CD4-positive, alpha-beta T cell (primary cell): ENCODE measurements at regions not wholly inside any gene's neighbourhood (a gene's known extent, or its start where the extent isn't known, plus 50 kb on each side); places are given as distances from the start of the nearest gene placed in this dataset.

Source experiments
- ATAC-seq: fragments of 200-7000 bp; cut with Tn5 transposase; one replicate; pipeline ENCODE4 v1.10.0; 2022; ENCODE audit warnings: mild to moderate bottlenecking; ENCODE audit not compliant: poor library complexity
- CTCF ChIA-PET: fragments of 350-600 bp; sonication (Branson Sonifier 250); formaldehyde crosslinking; loops from one replicate; lab custom pipeline; 2021; ENCODE audit warnings: antibody characterized with exemption, inconsistent platforms; lab: Charles Lee
- POLR2A ChIA-PET: fragments of 350-600 bp; sonication (Branson Sonifier 250); formaldehyde crosslinking; loops from one replicate; lab custom pipeline; 2021; ENCODE audit warnings: antibody characterized with exemption, inconsistent platforms; lab: Charles Lee
- DNase-seq, 14 experiments: peaks; one replicate each; pipeline ENCODE4 v3.0.0-alpha.2; 2013 to 2020; ENCODE audit warnings: mixed read lengths in 2 of 14
- H3K27ac ChIP-seq, 2 donors: one replicate each; pipeline versions ENCODE4 v1.5.1 to v1.7.0; 2013; ENCODE audit warnings: low read length in 2 of 2, low read depth in 1 of 2, mild to moderate bottlenecking in 1 of 2
- H3K27me3 ChIP-seq, 2 experiments: 1 replicate in 1 of 2; 2 replicates in 1 of 2; pipeline versions ENCODE4 v1.6.1 to v1.7.0; 2013; ENCODE audit warnings: low read length in 2 of 2, control low read depth in 1 of 2, mild to moderate bottlenecking in 1 of 2, moderate library complexity in 1 of 2; ENCODE audit not compliant: insufficient read depth in 2 of 2, control insufficient read depth in 1 of 2
- H3K36me3 ChIP-seq: one replicate; pipeline ENCODE4 v1.6.1; 2013; ENCODE audit warnings: low read length, control low read depth; ENCODE audit not compliant: insufficient read depth
- H3K4me1 ChIP-seq: one replicate; pipeline ENCODE4 v1.6.1; 2013; ENCODE audit warnings: low read length, control low read depth; ENCODE audit not compliant: insufficient read depth
- H3K4me3 ChIP-seq: one replicate; pipeline ENCODE4 v1.5.1; 2013; ENCODE audit warnings: mild to moderate bottlenecking, low read length, moderate library complexity
- H3K9me3 ChIP-seq, 2 experiments: 1 replicate in 1 of 2; 2 replicates in 1 of 2; pipeline versions ENCODE4 v1.6.1 to v1.7.0; 2013; ENCODE audit warnings: low read length in 2 of 2, mild to moderate bottlenecking in 2 of 2, control low read depth in 1 of 2, moderate library complexity in 1 of 2; ENCODE audit not compliant: control insufficient read depth in 1 of 2, insufficient read depth in 1 of 2
- H3K27ac Mint-ChIP-seq: one replicate; pipeline ENCODE4 v1.8.0; 2020; ENCODE audit warnings: mixed read lengths
- H3K27me3 Mint-ChIP-seq: one replicate; pipeline ENCODE4 v1.8.0; 2021; ENCODE audit warnings: mixed read lengths
- H3K36me3 Mint-ChIP-seq: one replicate; pipeline ENCODE4 v1.8.0; 2021; ENCODE audit warnings: low read depth, mixed read lengths
- H3K4me1 Mint-ChIP-seq: one replicate; pipeline ENCODE4 v1.8.0; 2021; ENCODE audit warnings: low read depth, mixed read lengths
- H3K4me3 Mint-ChIP-seq: one replicate; pipeline ENCODE4 v1.8.0; 2020; ENCODE audit warnings: mild to moderate bottlenecking, mixed read lengths
- H3K9me3 Mint-ChIP-seq: one replicate; pipeline ENCODE4 v1.8.0; 2020; ENCODE audit warnings: mixed read lengths
- intact Hi-C, 2 experiments: fragments of 100-400 bp; cut with DNase I in 1 of 2; cut with micrococcal nuclease in 1 of 2; formaldehyde crosslinking; loops; one replicate each; pipeline versions ENCODE4 v1.15.1 to v1.9.0; 2023 to 2025; cut with DNase I, micrococcal nuclease
- TF ChIP-seq, protein P1 (sequence below): fragments of 200-600 bp; IDR thresholded peaks from one replicate; pipeline ENCODE4 v1.8.0; 2022; ENCODE audit warnings: antibody characterized with exemption, mild to moderate bottlenecking

DNA sequence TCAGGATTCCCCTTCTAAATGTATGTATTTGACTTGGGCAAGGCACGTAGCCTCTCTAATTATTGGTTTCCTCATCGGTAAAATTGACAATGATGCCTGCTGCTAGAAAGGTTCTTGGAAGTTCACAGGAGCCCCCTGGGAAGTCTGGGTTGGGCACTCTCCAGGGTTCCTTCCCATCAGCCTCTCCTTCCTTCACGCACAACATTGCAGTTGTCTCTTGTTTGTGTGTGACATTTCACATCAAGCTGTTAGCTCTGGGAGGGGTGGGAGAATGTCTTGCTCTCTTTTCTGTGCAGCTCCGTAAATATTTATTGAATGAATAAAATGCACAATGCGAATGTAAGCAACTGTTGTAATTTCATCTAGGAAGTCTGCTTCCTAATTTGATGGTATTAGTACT is 153.2 kb upstream of the PRICKLE1 start:
- no peak overlapping the region for H3K27ac Mint-ChIP-seq
- H3K4me1 ChIP-seq = no peaks in the 10 kb centered on the region
- H3K4me1 Mint-ChIP-seq = no peaks in the 10 kb centered on the region
- H3K4me3 ChIP-seq = no peak overlapping the region
- ChIA-PET CTCF (no interaction called here), POLR2A (no interaction called here)
- H3K9me3 Mint-ChIP-seq = peaks cover 5% of the 10 kb centered on the region
- no peak overlapping the region for H3K4me3 Mint-ChIP-seq
- no peaks in the 10 kb centered on the region for H3K27me3 ChIP-seq
- TF ChIP-seq, protein P1, sequence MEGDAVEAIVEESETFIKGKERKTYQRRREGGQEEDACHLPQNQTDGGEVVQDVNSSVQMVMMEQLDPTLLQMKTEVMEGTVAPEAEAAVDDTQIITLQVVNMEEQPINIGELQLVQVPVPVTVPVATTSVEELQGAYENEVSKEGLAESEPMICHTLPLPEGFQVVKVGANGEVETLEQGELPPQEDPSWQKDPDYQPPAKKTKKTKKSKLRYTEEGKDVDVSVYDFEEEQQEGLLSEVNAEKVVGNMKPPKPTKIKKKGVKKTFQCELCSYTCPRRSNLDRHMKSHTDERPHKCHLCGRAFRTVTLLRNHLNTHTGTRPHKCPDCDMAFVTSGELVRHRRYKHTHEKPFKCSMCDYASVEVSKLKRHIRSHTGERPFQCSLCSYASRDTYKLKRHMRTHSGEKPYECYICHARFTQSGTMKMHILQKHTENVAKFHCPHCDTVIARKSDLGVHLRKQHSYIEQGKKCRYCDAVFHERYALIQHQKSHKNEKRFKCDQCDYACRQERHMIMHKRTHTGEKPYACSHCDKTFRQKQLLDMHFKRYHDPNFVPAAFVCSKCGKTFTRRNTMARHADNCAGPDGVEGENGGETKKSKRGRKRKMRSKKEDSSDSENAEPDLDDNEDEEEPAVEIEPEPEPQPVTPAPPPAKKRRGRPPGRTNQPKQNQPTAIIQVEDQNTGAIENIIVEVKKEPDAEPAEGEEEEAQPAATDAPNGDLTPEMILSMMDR = no peak
- DNase-seq = no peak
- no peak for ATAC-seq
- no peak overlapping the region for H3K27ac ChIP-seq
- H3K9me3 ChIP-seq = no peaks in the 10 kb centered on the region
- no peaks in the 10 kb centered on the region for H3K27me3 Mint-ChIP-seq
- intact Hi-C loops = no loop called here
- H3K36me3 ChIP-seq = no peaks in the 10 kb centered on the region
- no peaks in the 10 kb centered on the region for H3K36me3 Mint-ChIP-seq

DNA sequence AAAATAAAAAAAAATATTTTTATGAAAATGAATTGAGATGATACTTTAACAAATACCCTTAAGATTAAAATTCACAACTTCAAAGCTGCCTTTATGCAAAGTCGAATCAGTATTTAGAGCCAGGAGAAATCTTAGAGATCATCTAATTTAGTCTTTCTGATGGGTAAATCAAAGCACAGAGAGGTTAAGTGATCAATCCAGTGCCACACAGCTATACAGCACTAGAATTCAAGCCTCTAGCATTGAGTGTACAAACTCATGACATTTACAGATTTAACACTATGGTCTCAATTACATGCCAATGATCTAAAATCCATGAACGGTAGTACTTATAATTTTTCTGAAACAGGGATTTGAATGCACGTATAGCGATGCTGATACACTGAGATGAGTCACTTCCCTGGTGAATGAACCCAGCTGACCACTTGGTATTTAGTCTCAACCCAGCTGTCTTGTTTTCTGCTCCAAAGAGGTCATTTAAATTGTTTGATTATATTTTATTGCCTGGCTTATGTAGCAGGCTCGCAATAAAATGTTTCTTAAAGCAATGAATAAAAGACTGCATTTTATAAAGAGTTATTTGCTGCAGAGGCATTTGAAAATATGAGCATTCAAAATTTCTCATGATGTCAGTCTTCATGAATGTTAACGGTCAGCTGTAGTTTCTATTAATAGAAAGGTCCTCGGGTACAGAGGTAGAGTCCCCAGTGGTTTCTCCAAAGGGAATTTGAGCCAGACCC is 152.4 kb upstream of the PRICKLE1 start:
- no peaks in the 10 kb centered on the region for H3K9me3 ChIP-seq
- no peak overlapping the region for H3K27ac ChIP-seq
- POLR2A ChIA-PET = no interaction called here
- no peaks in the 10 kb centered on the region for H3K27me3 Mint-ChIP-seq
- no peak overlapping the region for H3K4me3 Mint-ChIP-seq
- H3K4me1 Mint-ChIP-seq = no peaks in the 10 kb centered on the region
- H3K36me3 Mint-ChIP-seq = no peaks in the 10 kb centered on the region
- no peak overlapping the region for H3K27ac Mint-ChIP-seq
- DNase-seq = no peak
- CTCF ChIA-PET = no interaction called here
- peaks cover 2% of the 10 kb centered on the region for H3K9me3 Mint-ChIP-seq
- H3K4me3 ChIP-seq = no peak overlapping the region
- H3K4me1 ChIP-seq = no peaks in the 10 kb centered on the region
- no peaks in the 10 kb centered on the region for H3K27me3 ChIP-seq
- intact Hi-C loops = no loop called here
- TF ChIP-seq, protein P1 = no peak
- no peaks in the 10 kb centered on the region for H3K36me3 ChIP-seq
- no peak for ATAC-seq

DNA sequence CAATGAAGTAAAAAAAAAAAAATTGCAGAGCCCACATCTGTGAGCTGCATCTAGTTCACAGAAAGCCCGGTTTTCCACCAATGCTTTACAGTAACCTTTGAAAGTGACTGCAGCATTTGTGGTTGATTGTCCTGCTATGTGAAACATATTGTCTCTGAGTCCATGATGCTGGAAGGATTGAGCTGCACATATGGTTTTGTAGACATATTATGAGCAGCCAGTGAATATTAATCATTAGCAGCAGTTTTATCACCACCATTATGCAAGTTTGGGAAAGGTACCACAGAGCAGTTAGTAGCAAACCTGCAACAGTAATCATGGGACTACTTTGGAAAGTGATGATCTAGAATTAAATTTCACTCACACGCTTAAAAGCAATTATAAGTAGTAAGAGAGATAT is 151.5 kb upstream of the PRICKLE1 start:
- H3K27ac ChIP-seq = no peak overlapping the region
- Mint-ChIP-seq H3K27ac (no peak overlapping the region), H3K4me3 (no peak overlapping the region), H3K4me1 (no peaks in the 10 kb centered on the region), H3K27me3 (no peaks in the 10 kb centered on the region), H3K36me3 (no peaks in the 10 kb centered on the region), H3K9me3 (no peaks in the 10 kb centered on the region)
- TF ChIP-seq, protein P1 = no peak
- no peaks in the 10 kb centered on the region for H3K9me3 ChIP-seq
- ChIA-PET CTCF (no interaction called here), POLR2A (no interaction called here)
- H3K27me3 ChIP-seq = no peaks in the 10 kb centered on the region
- DNase-seq = no peak
- intact Hi-C loops = no loop called here
- no peak for ATAC-seq
- H3K4me1 ChIP-seq = no peaks in the 10 kb centered on the region
- H3K36me3 ChIP-seq = no peaks in the 10 kb centered on the region
- H3K4me3 ChIP-seq = no peak overlapping the region
